ENCODE measurements at regions not wholly inside any gene's neighbourhood (a gene's known extent, or its start where the extent isn't known, plus 50 kb on each side); places are given as distances from the start of the nearest gene placed in this dataset.

- no peak for TF ChIP-seq EZH2 (IDR thresholded peaks at IDR 0.05; ENCODE audit: low read length)
- TF ChIP-seq CTCF (optimal IDR thresholded peaks at IDR 0.05 in 1 of 3, IDR thresholded peaks at IDR 0.05 in 1 of 3, conservative IDR thresholded peaks at IDR 0.05 in 1 of 3; ENCODE audit: extremely low read depth in 1 of 3, insufficient read depth in 2 of 3, low read length in 3 of 3), result no peak
Measured at GRCh38 chr3:160134454-160134853, 90.8 kb upstream of the C3orf80 start.

GRCh38 chr3:160134964-160135363 is 90.3 kb upstream of the C3orf80 start:
- no peak overlapping the region for H3K9ac ChIP-seq (ENCODE audit: control insufficient read depth, extremely low read depth, insufficient read depth, low read length)
- no peak overlapping the region for H3K4me2 ChIP-seq (ENCODE audit: control insufficient read depth, extremely low read depth, insufficient read depth, low read depth, low read length)
- no peaks in the 10 kb centered on the region for H3K9me1 ChIP-seq (ENCODE audit: control insufficient read depth, extremely low read depth, insufficient read depth, low read length)
- FAIRE-seq (no peak), DNase-seq (ENCODE audit: low read depth, low spot score) (no peak)
- H3K4me3 ChIP-seq (ENCODE audit: control insufficient read depth in 2 of 3, extremely low read depth in 1 of 3, insufficient read depth in 2 of 3, low read depth in 1 of 3, low read length in 3 of 3), result no peak overlapping the region
- H3K27me3 ChIP-seq (ENCODE audit: control insufficient read depth, extremely low read depth, insufficient read depth, low read length), result no peaks in the 10 kb centered on the region
- no peak overlapping the region for H3K27ac ChIP-seq (ENCODE audit: control insufficient read depth, insufficient read depth, low read length)
- H3K9me3 ChIP-seq (ENCODE audit: control insufficient read depth, low read depth, low read length), result no peaks in the 10 kb centered on the region
- H3K79me2 ChIP-seq (ENCODE audit: control insufficient read depth, insufficient read depth, low read length), result no peaks in the 10 kb centered on the region
- TF ChIP-seq EZH2 (IDR thresholded peaks at IDR 0.05; ENCODE audit: low read length) (no peak), CTCF (optimal IDR thresholded peaks at IDR 0.05 in 1 of 3, IDR thresholded peaks at IDR 0.05 in 1 of 3, conservative IDR thresholded peaks at IDR 0.05 in 1 of 3; ENCODE audit: extremely low read depth in 1 of 3, insufficient read depth in 2 of 3, low read length in 3 of 3) (no peak)
- dilution Hi-C loops (cut with MboI; ENCODE audit: extremely low pct_ligation_motif_present, low sequenced_read_pairs), result no loop called here
- no peaks in the 10 kb centered on the region for H4K20me1 ChIP-seq (ENCODE audit: control insufficient read depth, extremely low read depth, insufficient read depth, low read length)
- H3K36me3 ChIP-seq (ENCODE audit: control insufficient read depth in 2 of 2, extremely low read depth in 1 of 2, insufficient read depth in 2 of 2, low read length in 2 of 2), result no peaks in the 10 kb centered on the region
- peaks cover 6% of the 10 kb centered on the region for H3K4me1 ChIP-seq (ENCODE audit: control insufficient read depth, extremely low read depth, insufficient read depth, low read length)
- H2AFZ ChIP-seq (ENCODE audit: control insufficient read depth, low read length), result no peak overlapping the region

More at GRCh38 chr3:160134454-160134853, 90.8 kb upstream of the C3orf80 start:
- H3K36me3 ChIP-seq (ENCODE audit: control insufficient read depth in 2 of 2, extremely low read depth in 1 of 2, insufficient read depth in 2 of 2, low read length in 2 of 2), result no peaks in the 10 kb centered on the region
- no peak overlapping the region for H3K9ac ChIP-seq (ENCODE audit: control insufficient read depth, extremely low read depth, insufficient read depth, low read length)
- no peak overlapping the region for H3K4me3 ChIP-seq (ENCODE audit: control insufficient read depth in 2 of 3, extremely low read depth in 1 of 3, insufficient read depth in 2 of 3, low read depth in 1 of 3, low read length in 3 of 3)
- no peak overlapping the region for H3K4me2 ChIP-seq (ENCODE audit: control insufficient read depth, extremely low read depth, insufficient read depth, low read depth, low read length)
- no peak for FAIRE-seq
- H3K79me2 ChIP-seq (ENCODE audit: control insufficient read depth, insufficient read depth, low read length), result no peaks in the 10 kb centered on the region
- no peak overlapping the region for H2AFZ ChIP-seq (ENCODE audit: control insufficient read depth, low read length)
- DNase-seq (ENCODE audit: low read depth, low spot score), result no peak
- peaks cover 9% of the 10 kb centered on the region for H3K4me1 ChIP-seq (ENCODE audit: control insufficient read depth, extremely low read depth, insufficient read depth, low read length)
- dilution Hi-C loops (cut with MboI; ENCODE audit: extremely low pct_ligation_motif_present, low sequenced_read_pairs), result no loop called here
- no peaks in the 10 kb centered on the region for H3K27me3 ChIP-seq (ENCODE audit: control insufficient read depth, extremely low read depth, insufficient read depth, low read length)
- H3K27ac ChIP-seq (ENCODE audit: control insufficient read depth, insufficient read depth, low read length), result no peak overlapping the region
- no peaks in the 10 kb centered on the region for H3K9me1 ChIP-seq (ENCODE audit: control insufficient read depth, extremely low read depth, insufficient read depth, low read length)
- H4K20me1 ChIP-seq (ENCODE audit: control insufficient read depth, extremely low read depth, insufficient read depth, low read length), result no peaks in the 10 kb centered on the region
- no peaks in the 10 kb centered on the region for H3K9me3 ChIP-seq (ENCODE audit: control insufficient read depth, low read depth, low read length)
